HepG2 (cell line): ENCODE measurements at regions not wholly inside any gene's neighbourhood (a gene's known extent, or its start where the extent isn't known, plus 50 kb on each side); places are given as distances from the start of the nearest gene placed in this dataset.

Source experiments
- ATAC-seq: fragments of 200-7000 bp; cut with Tn5 transposase; 3 replicates; pipeline ENCODE4 v1.9.1; 2020; ENCODE audit warnings: mild to moderate bottlenecking, moderate library complexity
- BruUV-seq: library from RNA; stranded (reverse); fragments of 400-500 nt; replicated peaks from 2 replicates; lab custom pipeline; 2021; lab: Mats Ljungman, UMichigan
- CTCF ChIA-PET: fragments of 300-600 bp; formaldehyde crosslinking; extraction: SDS; loops from one replicate; lab custom pipeline; 2021; ENCODE audit warnings: low total read pairs, inconsistent platforms, low intra/inter-chr PET ratio; lab: Yijun Ruan, JAX
- POLR2A ChIA-PET: fragments of 350-600 bp; sonication (Branson Sonifier 250); formaldehyde crosslinking; loops from one replicate; lab custom pipeline; 2020; ENCODE audit warnings: antibody characterized with exemption, inconsistent platforms; lab: Yijun Ruan, JAX
- DNase-seq: peaks from one replicate; pipeline ENCODE4 v3.0.0-alpha.2; 2015; ENCODE audit warnings: low spot score
- FAIRE-seq: peaks from 3 replicates; lab custom pipeline; 2011; peaks lifted over from hg19 to GRCh38; lab: Jason Lieb, UNC
- H2AFZ ChIP-seq: one replicate; pipeline ENCODE4 v1.6.1; 2011; ENCODE audit warnings: low read length, inconsistent platforms
- H3K27ac ChIP-seq: fragments of 300-600 bp; 3 replicates; pipeline ENCODE4 v1.8.0; 2011; ENCODE audit warnings: mixed run types, mild to moderate bottlenecking, mixed read lengths, low read length, inconsistent platforms; ENCODE audit not compliant: insufficient read depth; ENCODE audit errors: extremely low read length
- H3K27me3 ChIP-seq, 2 experiments: fragments of 200-600 bp in 1 of 2; 2 replicates in 1 of 2; 3 replicates in 1 of 2; pipeline versions ENCODE4 v1.6.0 to v1.8.0; 2011; ENCODE audit warnings: low read length in 2 of 2, mild to moderate bottlenecking in 2 of 2, moderate library complexity in 2 of 2, inconsistent platforms in 1 of 2; ENCODE audit not compliant: insufficient read depth in 2 of 2, control insufficient read depth in 1 of 2
- H3K36me3 ChIP-seq, 2 experiments: fragments of 200-600 bp in 1 of 2; replicated peaks in 1 of 2; 2 replicates in 1 of 2; 3 replicates in 1 of 2; pipeline versions ENCODE4 v1.5.1 to v1.8.0; 2011; ENCODE audit warnings: low read length in 2 of 2, inconsistent platforms in 1 of 2; ENCODE audit not compliant: insufficient read depth in 2 of 2, control insufficient read depth in 1 of 2
- H3K4me1 ChIP-seq: 2 replicates; pipeline ENCODE4 v1.5.1; 2012; ENCODE audit warnings: low read length, inconsistent platforms; ENCODE audit not compliant: insufficient read depth
- H3K4me2 ChIP-seq: 2 replicates; pipeline ENCODE4 v1.6.0; 2011; ENCODE audit warnings: low read depth, low read length, inconsistent platforms
- H3K4me3 ChIP-seq, 3 experiments: fragments of 200-600 bp in 1 of 3; sonication (generic), shearing (Covaris generic) in 1 of 3; replicated peaks in 1 of 3; 2 replicates each; pipeline ENCODE4 v1.5.1; 2011 to 2016; ENCODE audit warnings: low read length in 3 of 3, inconsistent platforms in 2 of 3, low read depth in 2 of 3, mild to moderate bottlenecking in 2 of 3, control low read depth in 1 of 3, mixed read lengths in 1 of 3; ENCODE audit not compliant: insufficient read depth in 1 of 3
- H3K79me2 ChIP-seq: one replicate; pipeline ENCODE4 v1.6.1; 2011; ENCODE audit warnings: low read length, inconsistent platforms; ENCODE audit not compliant: insufficient read depth
- H3K9ac ChIP-seq: 2 replicates; pipeline ENCODE4 v1.6.0; 2011; ENCODE audit warnings: mild to moderate bottlenecking, low read depth, low read length, inconsistent platforms; ENCODE audit not compliant: insufficient read depth
- H3K9me3 ChIP-seq: 2 replicates; pipeline ENCODE4 v1.5.1; 2012; ENCODE audit warnings: mild to moderate bottlenecking, low read length
- H4K20me1 ChIP-seq: 2 replicates; pipeline ENCODE4 v1.6.0; 2011; ENCODE audit warnings: inconsistent platforms, mild to moderate bottlenecking, low read length, moderate library complexity; ENCODE audit not compliant: insufficient read depth
- BCL6 ChIP-seq: IDR thresholded peaks from 2 replicates; pipeline ENCODE4 v1.6.1; 2016; ENCODE audit warnings: missing genetic modification reagents, missing compliant biosample characterization
- BRD4 ChIP-seq: sonication (generic); formaldehyde crosslinking; IDR thresholded peaks from 2 replicates; pipeline ENCODE4 v1.4.0; 2020; ENCODE audit warnings: missing genetic modification reagents
- ELF1 ChIP-seq: sonication (generic); formaldehyde crosslinking; IDR thresholded peaks from 2 replicates; pipeline ENCODE4 v1.4.0; 2020; ENCODE audit warnings: missing genetic modification reagents
- HCFC1 ChIP-seq: fragments of 150-350 bp; IDR thresholded peaks from 2 replicates; pipeline ENCODE4 v1.6.1; 2014; ENCODE audit warnings: low read depth, low read length
- HNRNPL ChIP-seq: fragments of 200-400 bp; formaldehyde crosslinking; IDR thresholded peaks from 2 replicates; pipeline ENCODE4 v1.6.1; 2017; ENCODE audit warnings: mild to moderate bottlenecking, low read depth, low read length
- HOXD1 ChIP-seq: sonication (generic); formaldehyde crosslinking; IDR thresholded peaks from 2 replicates; pipeline ENCODE4 v1.5.0; 2020; ENCODE audit warnings: missing genetic modification reagents
- MAX ChIP-seq: IDR thresholded peaks from 2 replicates; pipeline ENCODE4 v1.6.1; 2012; ENCODE audit warnings: inconsistent platforms
- NPAS2 ChIP-seq: sonication (generic); formaldehyde crosslinking; IDR thresholded peaks from 2 replicates; pipeline ENCODE4 v1.8.0; 2022; ENCODE audit warnings: mild to moderate bottlenecking, missing genetic modification reagents, borderline replicate concordance
- RERE ChIP-seq: IDR thresholded peaks from 2 replicates; pipeline ENCODE4 v1.6.1; 2016; ENCODE audit warnings: low read depth, missing genetic modification reagents, missing compliant biosample characterization
- SMARCE1 ChIP-seq: fragments of 450-650 bp; IDR thresholded peaks from 2 replicates; pipeline ENCODE4 v1.6.1; 2017; ENCODE audit warnings: borderline replicate concordance
- TAF15 ChIP-seq: fragments of 200-400 bp; formaldehyde crosslinking; IDR thresholded peaks from one replicate; pipeline ENCODE4 v1.6.1; 2018; ENCODE audit warnings: mild to moderate bottlenecking, low read depth, low read length; ENCODE audit not compliant: poor library complexity, severe bottlenecking
- TGIF2 ChIP-seq: IDR thresholded peaks from 2 replicates; pipeline ENCODE4 v1.6.1; 2016; ENCODE audit warnings: control low read depth, missing compliant biosample characterization
- YY1 ChIP-seq: IDR thresholded peaks from 2 replicates; pipeline ENCODE4 v1.6.1; 2011; ENCODE audit warnings: low read length, low read depth, moderate library complexity, mild to moderate bottlenecking; ENCODE audit not compliant: insufficient read depth, insufficient replicate concordance
- ZEB1 ChIP-seq: IDR thresholded peaks from 2 replicates; pipeline ENCODE4 v1.6.1; 2012; ENCODE audit warnings: mild to moderate bottlenecking, low read depth, inconsistent platforms; ENCODE audit not compliant: insufficient replicate concordance
- ZNF124 ChIP-seq: sonication (generic); formaldehyde crosslinking; IDR thresholded peaks from 2 replicates; pipeline ENCODE4 v1.4.0; 2020; ENCODE audit warnings: missing genetic modification reagents
- ZNF292 ChIP-seq: sonication (generic); formaldehyde crosslinking; IDR thresholded peaks from 2 replicates; pipeline ENCODE4 v1.8.1; 2022; ENCODE audit warnings: mild to moderate bottlenecking, low read depth, missing genetic modification reagents, borderline replicate concordance
- ZNF367 ChIP-seq: sonication (generic); formaldehyde crosslinking; IDR thresholded peaks from 2 replicates; pipeline ENCODE4 v1.4.0; 2020; ENCODE audit warnings: missing genetic modification reagents, borderline replicate concordance
- ZNF549 ChIP-seq: sonication (generic); formaldehyde crosslinking; IDR thresholded peaks from 2 replicates; pipeline ENCODE4 v1.5.0; 2020; ENCODE audit warnings: missing genetic modification reagents
- WGBS: methylation state at CpG from one replicate; pipeline ENCODE4 v1.1.6; 2017; ENCODE audit warnings: low lambda C conversion rate; 5-methylcytosine and 5-hydroxymethylcytosine counted together
- in situ Hi-C: cut with HindIII; loops from 2 replicates; pipeline ENCODE4 v1.10.0; 2017; ENCODE audit warnings: low pct_unique_long_range_greater_than_20kb; ENCODE audit not compliant: extremely low pct_ligation_motif_present
- intact Hi-C: fragments of 100-400 bp; cut with micrococcal nuclease; formaldehyde crosslinking; loops from one replicate; pipeline ENCODE4 v1.10.0; 2022; ENCODE audit not compliant: unreplicated experiment
- TF ChIP-seq, protein P1 (sequence below): sonication (generic); formaldehyde crosslinking; IDR thresholded peaks from 2 replicates; pipeline ENCODE4 v1.4.0; 2020; ENCODE audit warnings: missing genetic modification reagents, borderline replicate concordance

GRCh38 chr4:125200556-125200955 lies 114.2 kb upstream of the FAT4 start (continued):
- TF ChIP-seq ZNF367 (CRISPR knock-in tag) (no peak), BCL6 (CRISPR knock-in tag) (no peak), HCFC1 (no peak), BRD4 (CRISPR knock-in tag) (no peak), ZNF124 (CRISPR knock-in tag) (no peak), ZNF549 (CRISPR knock-in tag) (no peak)

GRCh38 chr4:125198916-125199315 lies 115.8 kb upstream of the FAT4 start:
- no peak overlapping the region for H3K4me3 ChIP-seq
- no peaks in the 10 kb centered on the region for H3K36me3 ChIP-seq
- H3K9ac ChIP-seq, result no peak overlapping the region
- H3K4me1 ChIP-seq, result no peaks in the 10 kb centered on the region
- no peak overlapping the region for H2AFZ ChIP-seq
- intact Hi-C loops (no loop called here), in situ Hi-C loops (no loop called here)
- ChIA-PET POLR2A (no interaction called here), CTCF (no interaction called here)
- no peaks in the 10 kb centered on the region for H3K9me3 ChIP-seq
- no peak overlapping the region for H3K27ac ChIP-seq
- no peak for ATAC-seq
- H3K4me2 ChIP-seq, result no peak overlapping the region
- 2% methylated on average over 2 of the region's 2 CpGs for WGBS
- BruUV-seq, result no TSS peak
- no peaks in the 10 kb centered on the region for H4K20me1 ChIP-seq
- no peak for DNase-seq
- H3K27me3 ChIP-seq, result no peaks in the 10 kb centered on the region
- no peak for FAIRE-seq
- H3K79me2 ChIP-seq, result no peaks in the 10 kb centered on the region
- no peak for TF ChIP-seq HNRNPL
- no peak for TF ChIP-seq ZNF292
- TF ChIP-seq RERE, result no peak
- TF ChIP-seq ELF1 (CRISPR knock-in tag), result no peak
- TF ChIP-seq YY1, result no peak
- TF ChIP-seq MAX, result no peak
- no peak for TF ChIP-seq TAF15
- no peak for TF ChIP-seq HOXD1
- no peak for TF ChIP-seq SMARCE1
- TF ChIP-seq, protein P1, sequence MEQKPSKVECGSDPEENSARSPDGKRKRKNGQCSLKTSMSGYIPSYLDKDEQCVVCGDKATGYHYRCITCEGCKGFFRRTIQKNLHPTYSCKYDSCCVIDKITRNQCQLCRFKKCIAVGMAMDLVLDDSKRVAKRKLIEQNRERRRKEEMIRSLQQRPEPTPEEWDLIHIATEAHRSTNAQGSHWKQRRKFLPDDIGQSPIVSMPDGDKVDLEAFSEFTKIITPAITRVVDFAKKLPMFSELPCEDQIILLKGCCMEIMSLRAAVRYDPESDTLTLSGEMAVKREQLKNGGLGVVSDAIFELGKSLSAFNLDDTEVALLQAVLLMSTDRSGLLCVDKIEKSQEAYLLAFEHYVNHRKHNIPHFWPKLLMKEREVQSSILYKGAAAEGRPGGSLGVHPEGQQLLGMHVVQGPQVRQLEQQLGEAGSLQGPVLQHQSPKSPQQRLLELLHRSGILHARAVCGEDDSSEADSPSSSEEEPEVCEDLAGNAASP (CRISPR knock-in tag), result no peak
- no peak for TF ChIP-seq NPAS2 (CRISPR knock-in tag)
- TF ChIP-seq TGIF2 (CRISPR knock-in tag), result no peak
- no peak for TF ChIP-seq ZEB1
